GM23338 (cell line): ENCODE measurements at regions not wholly inside any gene's neighbourhood (a gene's known extent, or its start where the extent isn't known, plus 50 kb on each side); places are given as distances from the start of the nearest gene placed in this dataset.
A peak's percentile ranks its signal among the peaks of the same experiment; 100 is the strongest.

Experiments
- ATAC-seq: fragments of 200-7000 bp; cut with Tn5 transposase; 3 replicates; pipeline ENCODE4 v1.9.1; 2020
- DNase-seq: peaks from one replicate; pipeline ENCODE4 v3.0.0-alpha.2; 2015; ENCODE audit warnings: low spot score
- H2AFZ ChIP-seq: fragments of 200-600 bp; sonication (generic); 2 replicates; pipeline ENCODE4 v1.8.0; 2016; ENCODE audit warnings: antibody characterized with exemption, mild to moderate bottlenecking, moderate library complexity
- H3F3A ChIP-seq: fragments of 200-600 bp; sonication (generic); replicated peaks from 2 replicates; pipeline ENCODE4 v1.8.0; 2017; ENCODE audit warnings: antibody characterized with exemption, mixed run types, low read depth
- H3K27ac ChIP-seq: fragments of 200-600 bp; sonication (generic); 2 replicates; pipeline ENCODE4 v1.6.1; 2016; ENCODE audit warnings: low read depth
- H3K27me3 ChIP-seq: fragments of 200-600 bp; sonication (generic); 2 replicates; pipeline ENCODE4 v1.8.0; 2016; ENCODE audit warnings: mild to moderate bottlenecking, mixed run types, moderate library complexity; ENCODE audit not compliant: insufficient read depth
- H3K36me3 ChIP-seq: fragments of 200-600 bp; sonication (generic); 2 replicates; pipeline ENCODE4 v1.8.0; 2016; ENCODE audit warnings: mild to moderate bottlenecking; ENCODE audit not compliant: insufficient read depth
- H3K4me1 ChIP-seq: fragments of 200-600 bp; sonication (generic); 2 replicates; pipeline ENCODE4 v1.8.0; 2016; ENCODE audit warnings: mild to moderate bottlenecking, moderate library complexity; ENCODE audit not compliant: insufficient read depth
- H3K4me2 ChIP-seq: fragments of 200-600 bp; sonication (generic); 2 replicates; pipeline ENCODE4 v1.7.1; 2017; ENCODE audit warnings: mixed run types
- H3K4me3 ChIP-seq: fragments of 200-600 bp; sonication (generic); 2 replicates; pipeline ENCODE4 v1.6.1; 2016; ENCODE audit warnings: mixed run types
- H3K79me2 ChIP-seq: fragments of 200-600 bp; sonication (generic); replicated peaks from 2 replicates; pipeline ENCODE4 v1.8.0; 2017; ENCODE audit warnings: mild to moderate bottlenecking; ENCODE audit not compliant: insufficient read depth
- H3K9me2 ChIP-seq: fragments of 200-600 bp; sonication (generic); 2 replicates; pipeline ENCODE4 v1.8.0; 2017; ENCODE audit not compliant: insufficient read depth
- H4K20me1 ChIP-seq: fragments of 200-600 bp; sonication (generic); replicated peaks from 2 replicates; pipeline ENCODE4 v1.8.0; 2017; ENCODE audit warnings: mild to moderate bottlenecking; ENCODE audit not compliant: insufficient read depth
- H3K27ac Mint-ChIP-seq: 2 replicates; pipeline ENCODE4 v1.8.0; 2020; ENCODE audit warnings: inconsistent platforms, mild to moderate bottlenecking, moderate library complexity, mixed read lengths
- H3K27me3 Mint-ChIP-seq: 3 replicates; pipeline ENCODE4 v1.8.0; 2022; ENCODE audit warnings: low read depth, mild to moderate bottlenecking, moderate library complexity, mixed read lengths, inconsistent platforms; ENCODE audit not compliant: insufficient read depth, poor library complexity
- H3K36me3 Mint-ChIP-seq: 3 replicates; pipeline ENCODE4 v1.8.0; 2021; ENCODE audit warnings: low read depth, mild to moderate bottlenecking, inconsistent platforms, moderate library complexity, mixed read lengths
- H3K4me1 Mint-ChIP-seq: 3 replicates; pipeline ENCODE4 v1.8.0; 2020; ENCODE audit warnings: mild to moderate bottlenecking, inconsistent platforms, mixed read lengths
- H3K4me3 Mint-ChIP-seq: 3 replicates; pipeline ENCODE4 v1.8.0; 2021; ENCODE audit warnings: moderate library complexity, mild to moderate bottlenecking, inconsistent platforms, mixed read lengths
- H3K9me3 Mint-ChIP-seq: 3 replicates; pipeline ENCODE4 v1.8.0; 2020; ENCODE audit warnings: moderate library complexity, mild to moderate bottlenecking, inconsistent platforms, mixed read lengths
- CREB1 ChIP-seq: fragments of 250-450 bp; sonication (Bioruptor Pico); IDR thresholded peaks from 2 replicates; pipeline ENCODE4 v1.5.0; 2020; ENCODE audit warnings: low read depth, mild to moderate bottlenecking, moderate library complexity
- CTCF ChIP-seq, 2 experiments: fragments of 200-600 bp in 1 of 2; sonication (generic) in 1 of 2; conservative IDR thresholded peaks; 2 replicates each; pipeline versions ENCODE4 v1.5.1 to v1.6.1; 2016 to 2017; ENCODE audit warnings: antibody characterized with exemption in 2 of 2, low read depth in 2 of 2, mild to moderate bottlenecking in 2 of 2, moderate library complexity in 1 of 2
- ETS1 ChIP-seq: IDR thresholded peaks from 2 replicates; pipeline ENCODE4 v1.6.1; 2016; ENCODE audit warnings: antibody characterized with exemption
- POLR2AphosphoS5 ChIP-seq: IDR thresholded peaks from 2 replicates; pipeline ENCODE4 v1.6.1; 2016; ENCODE audit warnings: antibody characterized with exemption, low read depth
- REST ChIP-seq: IDR thresholded peaks from one replicate; pipeline ENCODE4 v1.6.1; 2018; ENCODE audit warnings: antibody characterized with exemption; ENCODE audit not compliant: unreplicated experiment
- STAT1 ChIP-seq: IDR thresholded peaks from one replicate; pipeline ENCODE4 v1.6.1; 2016; ENCODE audit warnings: antibody characterized with exemption; ENCODE audit not compliant: unreplicated experiment
- ZNF114 ChIP-seq: fragments of 250-450 bp; sonication (Bioruptor Pico); IDR thresholded peaks from 2 replicates; pipeline ENCODE4 v1.5.0; 2020; ENCODE audit warnings: mild to moderate bottlenecking, moderate library complexity

- H3K27me3 ChIP-seq, result no peaks in the 10 kb centered on the region
- H3K79me2 ChIP-seq, result no peaks in the 10 kb centered on the region
- no peak for TF ChIP-seq CREB1 (CRISPR knock-in tag)
- no peak for TF ChIP-seq POLR2AphosphoS5
- TF ChIP-seq ZNF114 (CRISPR knock-in tag), result no peak
- Mint-ChIP-seq H3K27me3 (peaks cover 2% of the 10 kb centered on the region), H3K36me3 (peaks cover 3% of the 10 kb centered on the region; the same call in 1 of the 3 replicates), H3K4me1 (no peaks in the 10 kb centered on the region; the same call in 2 of the 3 replicates), H3K4me3 (no peak overlapping the region), H3K27ac (no peak overlapping the region), H3K9me3 (peaks cover 3% of the 10 kb centered on the region; the same call in 1 of the 3 replicates)
- H3F3A ChIP-seq, result no peaks in the 10 kb centered on the region
- H2AFZ ChIP-seq, result no peak overlapping the region
- no peak overlapping the region for H3K4me2 ChIP-seq
- DNase-seq, result peak; percentile 7
- no peaks in the 10 kb centered on the region for H4K20me1 ChIP-seq
- ATAC-seq, result no peak
- no peaks in the 10 kb centered on the region for H3K4me1 ChIP-seq
- no peaks in the 10 kb centered on the region for H3K36me3 ChIP-seq
- H3K27ac ChIP-seq, result no peak overlapping the region
- H3K9me2 ChIP-seq, result peaks cover 13% of the 10 kb centered on the region; the same call in 1 of the 2 replicates
- no peak overlapping the region for H3K4me3 ChIP-seq
Measured at GRCh38 chr10:44786286-44786850, 124.8 kb upstream of the TMEM72 start.

GRCh38 chr10:44787480-44788075 is 123.6 kb upstream of the TMEM72 start:
- Mint-ChIP-seq H3K27ac (no peak overlapping the region), H3K36me3 (peaks cover 3% of the 10 kb centered on the region; the same call in 1 of the 3 replicates), H3K4me1 (no peaks in the 10 kb centered on the region; the same call in 2 of the 3 replicates), H3K9me3 (peaks cover 3% of the 10 kb centered on the region; the same call in 1 of the 3 replicates), H3K27me3 (peaks cover 2% of the 10 kb centered on the region), H3K4me3 (no peak overlapping the region)
- Histone ChIP-seq H3K9me2 (peaks cover 13% of the 10 kb centered on the region; the same call in 1 of the 2 replicates), H4K20me1 (no peaks in the 10 kb centered on the region), H3K27me3 (no peaks in the 10 kb centered on the region), H3K4me3 (no peak overlapping the region), H3K4me2 (no peak overlapping the region), H3K79me2 (no peaks in the 10 kb centered on the region), H2AFZ (no peak overlapping the region), H3F3A (no peaks in the 10 kb centered on the region), H3K36me3 (no peaks in the 10 kb centered on the region), H3K27ac (no peak overlapping the region), H3K4me1 (no peaks in the 10 kb centered on the region)
- TF ChIP-seq STAT1, result no peak
- no peak for TF ChIP-seq CREB1 (CRISPR knock-in tag)
- TF ChIP-seq ETS1, result no peak
- TF ChIP-seq ZNF114 (CRISPR knock-in tag), result no peak
- no peak for TF ChIP-seq CTCF (conservative IDR thresholded peaks at IDR 0.05; ENCODE audit: low read depth in 2 of 2)
- no peak for TF ChIP-seq REST
- no peak for ATAC-seq
- no peak for DNase-seq
